Glutamatergic neuron (in vitro differentiated cells): ENCODE measurements at regions not wholly inside any gene's neighbourhood (a gene's known extent, or its start where the extent isn't known, plus 50 kb on each side); places are given as distances from the start of the nearest gene placed in this dataset.
A peak's percentile ranks its signal among the peaks of the same experiment; 100 is the strongest.

Source experiments
- DNase-seq: peaks from one replicate; pipeline ENCODE4 v3.0.0; 2022
- H3K27ac Mint-ChIP-seq: one replicate; pipeline ENCODE4 v1.8.0; 2020; ENCODE audit warnings: mild to moderate bottlenecking, mixed read lengths, inconsistent platforms; ENCODE audit not compliant: unreplicated experiment
- H3K27me3 Mint-ChIP-seq: one replicate; pipeline ENCODE4 v1.8.0; 2020; ENCODE audit warnings: mild to moderate bottlenecking, moderate library complexity, mixed read lengths, inconsistent platforms; ENCODE audit not compliant: unreplicated experiment
- H3K36me3 Mint-ChIP-seq: one replicate; pipeline ENCODE4 v1.8.0; 2020; ENCODE audit warnings: mild to moderate bottlenecking, mixed read lengths, inconsistent platforms; ENCODE audit not compliant: unreplicated experiment
- H3K4me1 Mint-ChIP-seq: one replicate; pipeline ENCODE4 v1.8.0; 2020; ENCODE audit warnings: mild to moderate bottlenecking, low read depth, mixed read lengths, inconsistent platforms; ENCODE audit not compliant: unreplicated experiment
- H3K4me3 Mint-ChIP-seq: one replicate; pipeline ENCODE4 v1.8.0; 2020; ENCODE audit warnings: mild to moderate bottlenecking, mixed read lengths, inconsistent platforms; ENCODE audit not compliant: unreplicated experiment
- H3K9me3 Mint-ChIP-seq: one replicate; pipeline ENCODE4 v1.8.0; 2020; ENCODE audit warnings: mild to moderate bottlenecking, moderate library complexity, mixed read lengths, inconsistent platforms; ENCODE audit not compliant: unreplicated experiment
- CTCF ChIP-seq: fragments of 200-600 bp; sonication (generic); IDR thresholded peaks from one replicate; pipeline ENCODE4 v1.5.0; 2021; ENCODE audit not compliant: partially characterized antibody, unreplicated experiment

GRCh38 chr11:95337972-95338429, 107.0 kb upstream of the SESN3 start:
- TF ChIP-seq CTCF, result no peak
- no peak for DNase-seq
- Mint-ChIP-seq H3K4me3 (no peak overlapping the region), H3K27me3 (peaks cover 5% of the 10 kb centered on the region), H3K4me1 (peaks cover 48% of the 10 kb centered on the region), H3K27ac (no peak overlapping the region), H3K36me3 (no peaks in the 10 kb centered on the region), H3K9me3 (peaks cover 12% of the 10 kb centered on the region)

GRCh38 chr11:95337175-95337957, 106.4 kb upstream of the SESN3 start:
- peaks cover 13% of the 10 kb centered on the region for H3K9me3 Mint-ChIP-seq
- H3K36me3 Mint-ChIP-seq, result no peaks in the 10 kb centered on the region
- H3K4me1 Mint-ChIP-seq, result peaks cover 51% of the 10 kb centered on the region
- DNase-seq, result peak; percentile 72
- H3K4me3 Mint-ChIP-seq, result no peak overlapping the region
- TF ChIP-seq CTCF, result no peak
- peaks cover 5% of the 10 kb centered on the region for H3K27me3 Mint-ChIP-seq
- H3K27ac Mint-ChIP-seq, result no peak overlapping the region

GRCh38 chr11:95335989-95336388, 105.0 kb upstream of the SESN3 start:
- Mint-ChIP-seq H3K36me3 (no peaks in the 10 kb centered on the region), H3K27me3 (no peaks in the 10 kb centered on the region), H3K4me1 (peaks cover 44% of the 10 kb centered on the region), H3K9me3 (peaks cover 4% of the 10 kb centered on the region), H3K27ac (no peak overlapping the region), H3K4me3 (no peak overlapping the region)
- DNase-seq, result peak; percentile 72
- TF ChIP-seq CTCF, result no peak

GRCh38 chr11:95331161-95331560, 100.2 kb upstream of the SESN3 start:
- no peak for TF ChIP-seq CTCF
- H3K4me3 Mint-ChIP-seq, result no peak overlapping the region
- peaks cover 5% of the 10 kb centered on the region for H3K36me3 Mint-ChIP-seq
- H3K27me3 Mint-ChIP-seq, result peaks cover 4% of the 10 kb centered on the region
- H3K27ac Mint-ChIP-seq, result no peak overlapping the region
- H3K9me3 Mint-ChIP-seq, result peaks cover 10% of the 10 kb centered on the region
- DNase-seq, result no peak
- peaks cover 42% of the 10 kb centered on the region for H3K4me1 Mint-ChIP-seq

- peaks cover 43% of the 10 kb centered on the region for H3K4me1 Mint-ChIP-seq
- no peak for TF ChIP-seq CTCF
- no peak overlapping the region for H3K27ac Mint-ChIP-seq
- H3K36me3 Mint-ChIP-seq, result peaks cover 5% of the 10 kb centered on the region
- H3K4me3 Mint-ChIP-seq, result no peak overlapping the region
- DNase-seq, result no peak
- peaks cover 4% of the 10 kb centered on the region for H3K27me3 Mint-ChIP-seq
- peaks cover 10% of the 10 kb centered on the region for H3K9me3 Mint-ChIP-seq
Observed at GRCh38 chr11:95330302-95330701, 99.3 kb upstream of the SESN3 start.
